Brain pericyte (primary cell): ENCODE measurements at regions not wholly inside any gene's neighbourhood (a gene's known extent, or its start where the extent isn't known, plus 50 kb on each side); places are given as distances from the start of the nearest gene placed in this dataset.
"Not testable (repeated sequence)": the region's sequence is repeated elsewhere in the genome, so short reads cannot be mapped to it uniquely, and the experiment has no call there.

Experiments used
- DNase-seq: peaks from one replicate; pipeline ENCODE4 v3.0.0-alpha.2; 2012; ENCODE audit warnings: low read depth, low spot score

GRCh38 chr9:2495221-2496005 lies 126.2 kb upstream of the VLDLR start:
- DNase-seq = no peak

- DNase-seq = no peak
Observed at GRCh38 chr9:2496169-2496568, 125.4 kb upstream of the VLDLR start.

GRCh38 chr9:2496934-2497333 lies 124.7 kb upstream of the VLDLR start:
- DNase-seq = no peak

- DNase-seq = no peak
Observed at GRCh38 chr9:2497666-2498400, 123.8 kb upstream of the VLDLR start.

GRCh38 chr9:2502210-2502609 lies 119.4 kb upstream of the VLDLR start:
- no peak for DNase-seq

GRCh38 chr9:2502760-2503159 lies 118.8 kb upstream of the VLDLR start:
- no peak for DNase-seq

- DNase-seq = no peak
Observed at GRCh38 chr9:2506321-2506720, 115.3 kb upstream of the VLDLR start.

- DNase-seq = no peak
Observed at GRCh38 chr9:2523591-2523990, 98.0 kb upstream of the VLDLR start.

- no peak for DNase-seq
Observed at GRCh38 chr9:2524601-2525000, 97.0 kb upstream of the VLDLR start.

- no peak for DNase-seq
Observed at GRCh38 chr9:2525147-2525546, 96.4 kb upstream of the VLDLR start.

- DNase-seq = no peak
Observed at GRCh38 chr9:2526071-2526828, 95.3 kb upstream of the VLDLR start.

GRCh38 chr9:2531481-2531880 lies 90.1 kb upstream of the VLDLR start:
- no peak for DNase-seq

GRCh38 chr9:2536511-2536910 lies 85.1 kb upstream of the VLDLR start:
- DNase-seq = no peak

- no peak for DNase-seq
Observed at GRCh38 chr9:2545881-2546490, 75.6 kb upstream of the VLDLR start.

- not testable (repeated sequence) for DNase-seq
Observed at GRCh38 chr9:2555899-2556600, 65.5 kb upstream of the VLDLR start.

- no peak for DNase-seq
Observed at GRCh38 chr9:2557693-2558092, 63.9 kb upstream of the VLDLR start.

- DNase-seq = peak; percentile 22
Observed at GRCh38 chr9:2559192-2560152, 62.1 kb upstream of the VLDLR start.

GRCh38 chr9:2560180-2560579 lies 61.4 kb upstream of the VLDLR start:
- DNase-seq = no peak

- no peak for DNase-seq
Observed at GRCh38 chr9:2565676-2566340, 55.8 kb upstream of the VLDLR start.

- no peak for DNase-seq
Observed at GRCh38 chr9:2567922-2568321, 53.7 kb upstream of the VLDLR start.
